D721Med (cell line): ENCODE measurements at regions not wholly inside any gene's neighbourhood (a gene's known extent, or its start where the extent isn't known, plus 50 kb on each side); places are given as distances from the start of the nearest gene placed in this dataset.

ENCODE experiments used
- DNase-seq: peaks from one replicate; pipeline ENCODE4 v3.0.0; 2011; ENCODE audit warnings: low spot score; ENCODE audit not compliant: insufficient read length
- FAIRE-seq: peaks from 2 replicates; lab custom pipeline; 2011; peaks lifted over from hg19 to GRCh38; lab: Jason Lieb, UNC
- TF ChIP-seq, protein P1 (sequence below): IDR thresholded peaks from 2 replicates; pipeline ENCODE4 v1.5.1; 2012; ENCODE audit warnings: mild to moderate bottlenecking, control low read depth; ENCODE audit not compliant: insufficient read depth; ENCODE audit errors: missing control alignments

DNA sequence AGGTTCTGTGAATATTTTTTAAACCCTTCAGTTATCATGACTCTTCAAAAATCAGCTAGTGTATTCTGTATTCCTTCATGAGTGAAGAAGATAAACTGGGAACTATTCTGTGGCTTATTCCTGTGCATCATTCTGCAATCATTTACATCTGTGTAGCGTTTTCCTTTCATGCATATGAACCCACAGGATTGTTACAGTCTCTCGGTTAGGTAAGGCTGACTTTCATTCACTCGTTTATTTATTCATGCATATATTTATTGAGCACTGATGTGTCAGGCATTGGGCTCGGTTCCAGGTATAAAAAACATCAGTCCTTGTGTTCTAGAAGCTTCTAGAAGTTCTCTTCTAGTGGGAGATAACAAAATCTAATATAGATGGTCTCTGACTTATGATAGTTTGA lies 318.4 kb downstream of the MAN2A1 start:
- no peak for FAIRE-seq
- TF ChIP-seq, protein P1, sequence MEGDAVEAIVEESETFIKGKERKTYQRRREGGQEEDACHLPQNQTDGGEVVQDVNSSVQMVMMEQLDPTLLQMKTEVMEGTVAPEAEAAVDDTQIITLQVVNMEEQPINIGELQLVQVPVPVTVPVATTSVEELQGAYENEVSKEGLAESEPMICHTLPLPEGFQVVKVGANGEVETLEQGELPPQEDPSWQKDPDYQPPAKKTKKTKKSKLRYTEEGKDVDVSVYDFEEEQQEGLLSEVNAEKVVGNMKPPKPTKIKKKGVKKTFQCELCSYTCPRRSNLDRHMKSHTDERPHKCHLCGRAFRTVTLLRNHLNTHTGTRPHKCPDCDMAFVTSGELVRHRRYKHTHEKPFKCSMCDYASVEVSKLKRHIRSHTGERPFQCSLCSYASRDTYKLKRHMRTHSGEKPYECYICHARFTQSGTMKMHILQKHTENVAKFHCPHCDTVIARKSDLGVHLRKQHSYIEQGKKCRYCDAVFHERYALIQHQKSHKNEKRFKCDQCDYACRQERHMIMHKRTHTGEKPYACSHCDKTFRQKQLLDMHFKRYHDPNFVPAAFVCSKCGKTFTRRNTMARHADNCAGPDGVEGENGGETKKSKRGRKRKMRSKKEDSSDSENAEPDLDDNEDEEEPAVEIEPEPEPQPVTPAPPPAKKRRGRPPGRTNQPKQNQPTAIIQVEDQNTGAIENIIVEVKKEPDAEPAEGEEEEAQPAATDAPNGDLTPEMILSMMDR, result no peak

DNA sequence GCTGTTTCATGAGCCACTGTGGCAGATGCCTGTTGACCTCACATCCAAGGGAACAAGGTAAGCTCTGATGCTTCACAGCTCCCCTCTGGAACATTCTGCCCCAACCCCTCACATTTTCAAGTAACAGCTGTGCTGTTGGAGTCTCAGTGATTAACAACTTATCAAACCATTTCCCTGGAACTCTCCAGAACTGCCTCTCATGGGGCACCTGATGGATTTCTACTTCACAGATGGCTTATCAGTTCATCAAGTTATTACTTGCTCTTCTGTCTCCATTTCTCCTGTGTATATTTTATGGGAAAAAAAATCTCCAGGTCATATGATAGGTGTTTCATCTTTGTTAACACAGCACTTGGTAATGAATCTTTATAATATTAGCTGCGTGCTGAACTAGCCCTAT lies 322.4 kb downstream of the MAN2A1 start:
- FAIRE-seq, result no peak
- DNase-seq, result no peak
- TF ChIP-seq, protein P1, result no peak

More for the DNA sequence above, 318.4 kb downstream of the MAN2A1 start:
- no peak for DNase-seq

DNA sequence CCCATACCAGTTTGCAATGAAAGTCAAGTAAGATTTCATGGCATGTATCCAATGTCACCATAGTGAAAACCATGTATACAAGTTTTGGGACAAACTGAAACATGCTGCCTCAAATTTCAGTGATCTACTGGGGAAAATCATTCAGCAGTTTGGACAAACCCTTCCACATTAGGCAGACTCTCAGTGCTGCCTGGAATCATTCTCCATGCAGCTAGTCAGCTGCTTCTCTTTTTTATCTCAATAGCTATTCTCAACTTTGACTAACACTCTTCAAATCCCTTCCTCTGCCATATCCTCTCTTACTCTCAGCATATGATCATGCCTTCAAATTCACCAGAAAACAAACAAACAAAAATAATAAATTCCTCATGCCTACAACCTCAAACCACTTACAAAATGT lies 323.3 kb downstream of the MAN2A1 start:
- TF ChIP-seq, protein P1, result no peak
- DNase-seq, result no peak
- no peak for FAIRE-seq

DNA sequence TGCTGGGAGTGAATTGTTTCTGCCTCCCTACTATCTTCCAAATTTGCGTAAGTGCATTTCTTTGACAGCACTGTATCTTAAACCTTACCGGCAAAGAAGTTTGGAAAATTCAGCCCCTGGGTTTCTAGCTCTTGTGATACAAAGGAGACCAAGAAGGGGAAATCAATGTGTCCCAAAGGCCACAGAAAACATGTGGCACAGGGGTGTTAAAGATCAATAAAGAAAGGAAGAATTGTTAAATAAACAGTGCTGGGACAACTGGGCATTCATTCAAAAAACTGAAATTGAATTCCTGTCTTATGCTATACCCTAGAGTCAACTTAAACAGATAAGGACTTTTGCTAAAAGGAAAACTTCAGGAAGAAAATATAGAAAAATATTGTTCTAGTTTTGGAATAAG lies 328.1 kb downstream of the MAN2A1 start:
- FAIRE-seq (no peak), DNase-seq (no peak)
- TF ChIP-seq, protein P1, result no peak

DNA sequence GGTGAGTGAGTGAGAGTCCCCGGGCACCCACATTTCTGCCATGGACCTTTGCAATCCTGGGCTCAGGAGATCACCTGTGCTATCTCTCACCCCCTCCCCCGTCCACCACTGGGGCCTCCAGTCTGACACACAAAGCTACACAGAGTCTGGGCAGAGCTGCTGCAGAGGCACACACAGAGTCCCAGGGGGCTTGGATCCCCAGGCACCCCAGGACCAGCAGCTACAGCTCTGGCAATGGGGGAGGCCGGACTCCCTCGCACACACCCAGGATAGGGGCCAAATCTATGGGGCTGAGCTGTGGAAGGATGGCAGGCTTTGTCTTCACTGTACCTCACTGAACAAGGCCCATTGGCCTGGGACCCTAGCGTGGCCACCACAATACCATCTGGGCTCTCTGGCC lies 328.8 kb downstream of the MAN2A1 start:
- FAIRE-seq, result no peak
- DNase-seq, result no peak
- TF ChIP-seq, protein P1, result no peak

DNA sequence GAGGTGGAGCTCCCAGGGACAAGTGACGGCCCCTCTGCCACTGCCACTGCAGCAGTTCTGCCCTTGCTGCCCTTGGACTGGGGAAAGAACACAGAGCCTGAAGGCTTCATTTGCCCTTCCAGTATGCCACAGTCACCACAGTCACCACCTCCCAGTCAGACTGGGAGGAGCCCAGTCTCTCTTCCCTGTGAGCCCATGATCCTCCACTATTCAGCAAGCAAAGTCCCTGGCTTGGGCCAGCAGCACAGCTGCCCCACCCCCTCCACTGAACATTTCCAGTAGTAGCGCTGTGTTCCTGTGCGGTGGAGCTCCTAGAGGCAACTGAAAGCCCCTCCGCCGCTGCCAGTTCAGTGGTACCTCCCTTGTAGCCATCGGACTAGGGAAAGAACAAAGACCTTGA lies 329.4 kb downstream of the MAN2A1 start:
- FAIRE-seq (no peak), DNase-seq (no peak)
- TF ChIP-seq, protein P1, result no peak

DNA sequence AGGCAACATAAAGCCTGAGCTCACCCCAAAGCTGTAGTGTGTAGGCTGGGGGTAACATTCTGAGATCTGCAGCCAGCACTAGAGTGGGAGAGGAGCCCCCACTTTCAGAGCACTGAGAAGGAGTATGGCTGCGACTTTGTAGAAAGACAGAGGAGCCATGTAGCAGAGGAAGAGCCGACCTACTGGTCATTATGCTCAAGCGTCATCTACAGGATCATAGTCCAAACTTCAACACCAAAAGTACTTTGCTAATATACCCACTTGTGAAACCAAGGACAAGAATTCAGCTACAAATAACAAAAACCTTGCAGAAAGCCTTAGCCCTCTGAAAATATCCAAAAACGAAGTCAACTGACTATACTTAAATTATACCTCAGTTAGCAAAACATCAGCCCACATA lies 330.1 kb downstream of the MAN2A1 start:
- FAIRE-seq, result no peak

More for the DNA sequence above, 330.1 kb downstream of the MAN2A1 start:
- TF ChIP-seq, protein P1, result no peak
- no peak for DNase-seq
